GM12891 (cell line): ENCODE measurements at regions not wholly inside any gene's neighbourhood (a gene's known extent, or its start where the extent isn't known, plus 50 kb on each side); places are given as distances from the start of the nearest gene placed in this dataset.

Experiments used
- DNase-seq: peaks from one replicate; pipeline ENCODE4 v3.0.0; 2011; ENCODE audit warnings: low spot score; ENCODE audit not compliant: insufficient read length
- FAIRE-seq: peaks from 2 replicates; lab custom pipeline; 2011; peaks lifted over from hg19 to GRCh38; lab: Jason Lieb, UNC
- PAX5 ChIP-seq: IDR thresholded peaks from 2 replicates; pipeline ENCODE4 v1.6.1; 2011; ENCODE audit warnings: low read length, moderate library complexity, mild to moderate bottlenecking; ENCODE audit not compliant: insufficient read depth, severe bottlenecking
- POLR2A ChIP-seq: IDR thresholded peaks from 2 replicates; pipeline ENCODE4 v1.6.1; 2011; ENCODE audit warnings: low read depth, low read length, control low read depth
- POLR2AphosphoS5 ChIP-seq: IDR thresholded peaks from 2 replicates; pipeline ENCODE4 v1.6.1; 2011; ENCODE audit warnings: low read depth, low read length, control low read depth
- POU2F2 ChIP-seq: IDR thresholded peaks from 2 replicates; pipeline ENCODE4 v1.6.1; 2011; ENCODE audit warnings: low read depth, mild to moderate bottlenecking, control low read depth, low read length, moderate library complexity
- SPI1 ChIP-seq: IDR thresholded peaks from 2 replicates; pipeline ENCODE4 v1.6.1; 2011; ENCODE audit warnings: low read depth, low read length, control low read depth
- TAF1 ChIP-seq: IDR thresholded peaks from 2 replicates; pipeline ENCODE4 v1.6.1; 2011; ENCODE audit warnings: low read depth, low read length, control low read depth

DNA sequence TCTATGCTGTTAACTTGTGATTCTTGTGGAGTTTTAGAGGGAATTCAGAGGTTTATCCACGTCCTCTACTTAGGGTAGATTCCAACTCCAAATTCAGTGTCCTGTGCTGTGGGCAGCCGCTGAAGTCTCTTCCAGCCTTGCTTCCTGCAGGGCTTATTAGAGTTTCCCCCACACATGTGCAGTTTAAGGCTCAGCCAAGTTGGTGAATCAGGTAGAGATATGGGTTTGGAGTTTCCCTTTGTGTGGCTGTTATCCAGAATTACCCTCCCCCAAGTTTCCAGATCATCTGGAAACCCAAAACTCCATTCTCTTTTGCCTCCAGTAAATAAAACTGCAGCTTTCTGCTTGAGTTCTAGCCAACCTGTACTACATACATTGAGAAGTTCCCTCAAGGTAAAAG is 853.7 kb downstream of the GALC start:
- FAIRE-seq (no peak), DNase-seq (no peak)
- no peak for TF ChIP-seq POLR2A
- TF ChIP-seq PAX5 = no peak
- no peak for TF ChIP-seq POU2F2
- TF ChIP-seq TAF1 = no peak
- TF ChIP-seq POLR2AphosphoS5 = no peak
- no peak for TF ChIP-seq SPI1

DNA sequence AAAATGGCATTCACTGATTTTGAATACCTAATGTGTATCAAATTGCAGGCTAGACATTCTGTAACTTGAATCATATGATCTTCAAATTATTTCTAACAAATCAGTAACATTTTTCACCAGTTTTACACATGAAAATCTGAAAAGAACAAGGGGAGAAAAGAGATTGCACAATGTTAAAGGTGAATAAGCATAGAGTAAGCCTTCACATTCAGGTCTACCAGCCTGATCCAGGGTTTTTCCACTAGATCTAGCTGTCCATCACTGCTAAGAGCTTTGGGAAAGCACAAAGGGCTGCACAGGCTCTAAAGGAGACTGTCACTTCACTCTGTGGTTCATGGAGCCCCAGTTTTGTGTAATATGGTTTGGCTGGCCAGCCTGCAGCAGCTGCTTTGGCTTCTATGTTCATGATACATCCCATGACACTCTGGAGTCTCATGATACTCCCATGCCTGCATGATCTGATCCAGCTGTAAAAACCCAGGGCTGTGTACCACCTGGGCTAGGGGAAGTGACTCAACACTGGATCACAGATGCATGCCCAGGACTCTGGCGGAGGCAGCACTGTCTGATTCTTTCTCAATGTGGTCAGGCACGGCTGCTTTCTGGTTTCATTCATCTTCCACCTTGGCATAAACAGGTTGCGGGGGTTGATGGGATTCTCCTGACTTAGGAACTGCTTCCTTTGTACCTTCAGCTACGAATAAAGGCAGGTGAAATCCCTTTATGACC is 859.7 kb downstream of the GALC start:
- FAIRE-seq = no peak
- TF ChIP-seq TAF1 = no peak
- no peak for TF ChIP-seq PAX5
- TF ChIP-seq POLR2A = no peak
- TF ChIP-seq POLR2AphosphoS5 = no peak
- TF ChIP-seq POU2F2 = no peak
- TF ChIP-seq SPI1 = no peak
- DNase-seq = no peak

DNA sequence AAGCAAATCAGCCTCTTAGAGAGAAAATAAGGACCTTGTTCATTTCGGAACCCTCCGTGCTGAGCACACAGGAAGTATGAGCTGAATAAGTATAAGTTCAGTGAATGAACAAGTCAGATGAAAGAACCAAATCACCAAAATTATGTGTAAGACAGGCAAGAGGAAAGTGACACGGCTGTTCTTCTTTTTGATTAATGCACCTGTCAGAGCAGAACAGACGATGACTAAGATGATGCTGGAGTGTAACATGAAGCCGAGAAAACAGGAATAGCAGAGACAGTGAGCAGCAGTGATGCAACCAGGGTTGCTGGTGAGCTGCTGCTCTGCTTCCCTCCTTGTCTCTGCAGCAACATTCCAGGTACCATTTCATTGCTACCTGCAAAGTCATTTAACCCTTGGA is 861.1 kb downstream of the GALC start:
- DNase-seq = no peak
- TF ChIP-seq POU2F2 = no peak
- no peak for TF ChIP-seq PAX5
- no peak for TF ChIP-seq POLR2AphosphoS5
- no peak for TF ChIP-seq SPI1
- no peak for TF ChIP-seq TAF1
- TF ChIP-seq POLR2A = no peak
- no peak for FAIRE-seq

DNA sequence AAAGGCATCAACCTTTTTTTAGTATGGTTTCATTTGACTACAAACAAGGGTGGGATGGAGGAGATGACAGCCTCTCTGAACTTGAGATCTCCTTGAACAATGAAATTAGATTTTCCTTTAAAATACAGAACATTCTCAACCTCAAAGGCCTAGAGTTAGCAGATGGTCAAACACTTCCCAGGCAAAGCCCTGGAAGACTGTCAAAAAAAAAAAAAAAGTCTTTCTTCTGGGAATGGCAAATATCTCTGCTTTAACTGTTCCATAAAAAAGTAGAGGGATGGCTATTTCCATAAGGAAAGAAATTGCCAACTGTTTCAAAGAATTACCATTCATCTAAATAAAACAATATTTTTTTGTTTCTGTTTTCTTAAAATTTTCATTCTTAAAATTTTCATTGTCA is 870.8 kb downstream of the GALC start:
- TF ChIP-seq POU2F2 = no peak
- TF ChIP-seq POLR2A = no peak
- no peak for TF ChIP-seq POLR2AphosphoS5
- no peak for TF ChIP-seq PAX5
- no peak for TF ChIP-seq SPI1
- TF ChIP-seq TAF1 = no peak
- DNase-seq (no peak), FAIRE-seq (no peak)

DNA sequence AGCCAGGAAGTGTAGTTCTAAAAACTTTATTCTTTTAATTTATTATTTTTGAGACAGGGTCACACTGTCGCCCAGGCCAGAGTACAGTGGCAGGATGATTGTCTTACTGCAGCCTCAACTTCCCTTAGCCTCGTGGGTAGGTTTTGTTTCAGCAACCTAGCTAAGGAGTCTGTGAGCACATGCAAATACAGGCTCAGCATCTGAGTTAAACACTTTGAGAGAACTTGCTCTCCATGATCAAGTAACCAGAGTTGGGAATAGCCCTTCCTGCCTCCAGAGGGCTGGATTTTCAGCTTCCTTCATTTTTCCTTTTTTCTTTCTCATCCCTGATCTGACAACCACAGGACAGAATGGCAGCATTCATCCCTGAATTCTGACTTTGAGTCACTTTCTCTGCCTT is 871.3 kb downstream of the GALC start:
- TF ChIP-seq TAF1 = no peak
- TF ChIP-seq POLR2AphosphoS5 = no peak
- no peak for TF ChIP-seq PAX5
- DNase-seq (no peak), FAIRE-seq (no peak)

DNA sequence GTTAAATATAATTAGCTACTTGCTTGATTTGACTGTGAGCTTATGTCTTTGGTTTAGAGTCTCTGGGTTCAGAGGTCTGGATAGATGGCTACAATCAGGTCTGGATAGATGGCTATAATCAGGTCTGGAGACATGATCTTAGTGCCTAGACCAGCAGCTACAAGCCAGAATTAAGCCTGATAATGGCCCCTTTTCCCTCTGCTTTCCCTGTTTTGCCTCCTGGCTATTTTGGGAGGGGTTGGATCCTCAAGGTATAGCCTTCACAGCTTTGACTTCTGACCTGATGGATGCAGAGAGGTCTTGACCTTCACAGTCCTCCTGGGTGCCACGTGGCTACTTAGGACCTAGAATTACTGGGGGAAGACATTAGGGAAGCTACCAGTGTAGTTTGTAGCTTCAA is 877.7 kb downstream of the GALC start:
- DNase-seq (no peak), FAIRE-seq (no peak)
- TF ChIP-seq POLR2A (no peak), POLR2AphosphoS5 (no peak), TAF1 (no peak), SPI1 (no peak), POU2F2 (no peak), PAX5 (no peak)

DNA sequence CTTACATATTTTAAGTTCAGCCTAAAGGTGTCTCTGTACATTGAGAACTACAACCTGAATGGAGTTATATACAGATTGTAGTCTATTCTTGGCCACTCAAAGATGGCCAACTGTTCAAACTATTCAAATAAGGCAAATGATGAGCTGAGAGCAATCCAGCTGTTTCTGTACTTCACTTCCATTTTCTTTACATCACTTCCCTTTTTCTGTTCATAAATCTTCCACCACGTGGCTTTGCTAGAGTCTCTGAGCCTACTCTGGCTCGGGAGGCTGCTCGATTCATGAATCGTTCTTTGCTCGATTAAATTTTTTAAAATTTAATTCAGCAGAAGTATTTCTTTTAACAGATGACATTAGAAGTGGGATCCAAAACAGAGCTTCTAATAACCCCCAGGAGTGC is 879.7 kb downstream of the GALC start:
- TF ChIP-seq TAF1 (no peak), SPI1 (peak; percentile 57)
- DNase-seq (no peak), FAIRE-seq (no peak)

DNA sequence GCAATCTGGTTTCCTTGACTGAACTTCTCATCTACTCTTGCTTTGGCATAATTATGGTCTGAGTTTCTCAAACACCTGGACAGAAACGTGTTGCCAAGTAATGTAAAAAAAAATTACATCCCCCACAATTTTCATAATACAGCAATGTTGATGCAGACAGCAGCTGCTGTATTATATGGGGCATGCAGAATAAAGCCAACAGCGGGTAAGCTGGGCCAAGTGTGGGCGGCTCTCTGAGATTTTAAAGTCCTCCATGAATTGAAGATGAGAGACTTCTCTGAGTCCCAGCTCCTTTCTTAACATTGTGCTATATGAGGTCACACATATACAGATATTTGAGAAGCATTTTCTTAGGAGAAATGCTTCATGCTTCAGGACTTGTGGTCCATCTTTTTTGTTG is 881.2 kb downstream of the GALC start:
- TF ChIP-seq PAX5 (no peak), TAF1 (no peak), POLR2AphosphoS5 (no peak), POU2F2 (no peak), SPI1 (no peak), POLR2A (no peak)
- DNase-seq (no peak), FAIRE-seq (no peak)

DNA sequence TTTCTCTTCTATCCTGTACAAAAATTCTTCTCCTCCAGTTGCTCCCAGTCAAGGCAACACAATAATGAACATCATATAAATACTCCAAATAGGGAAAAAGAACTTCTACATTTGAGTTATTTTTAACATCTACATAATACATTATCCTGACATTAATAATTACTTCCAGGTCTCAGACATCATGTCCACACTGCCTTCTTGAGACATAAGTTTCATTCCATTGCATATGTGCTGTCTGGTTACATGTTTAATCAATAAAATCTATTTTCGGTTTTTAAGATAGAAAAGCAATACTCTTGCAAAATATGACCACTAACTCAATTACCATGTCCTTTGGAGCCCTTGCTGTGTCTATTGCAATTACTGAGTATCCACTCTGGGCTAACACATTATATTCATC is 881.9 kb downstream of the GALC start:
- DNase-seq (no peak), FAIRE-seq (no peak)
- no peak for TF ChIP-seq TAF1
- TF ChIP-seq PAX5 = no peak
- TF ChIP-seq POLR2A = no peak
- TF ChIP-seq SPI1 = no peak
- no peak for TF ChIP-seq POU2F2
- no peak for TF ChIP-seq POLR2AphosphoS5

DNA sequence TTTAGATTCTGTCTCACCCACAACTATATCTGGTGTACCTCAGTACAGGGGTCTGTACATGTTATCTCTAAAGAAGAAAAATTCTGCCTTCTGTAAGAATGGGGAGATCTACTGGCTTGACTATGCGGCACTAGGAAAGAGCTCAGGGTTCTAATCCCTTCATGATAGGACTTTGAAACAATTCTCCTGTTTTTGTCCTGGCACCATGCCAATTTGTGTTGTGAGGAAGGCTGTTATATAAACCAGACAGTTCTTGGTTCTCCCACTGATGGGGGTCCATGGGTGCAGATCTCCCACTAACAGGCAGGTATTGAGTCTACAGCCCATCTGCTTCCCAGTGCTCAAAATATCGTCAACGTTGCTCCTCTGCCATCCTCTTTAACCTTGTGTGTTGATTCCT is 883.7 kb downstream of the GALC start:
- FAIRE-seq (no peak), DNase-seq (no peak)
- TF ChIP-seq POLR2A (no peak), POLR2AphosphoS5 (no peak), SPI1 (no peak), POU2F2 (no peak), TAF1 (no peak), PAX5 (no peak)

DNA sequence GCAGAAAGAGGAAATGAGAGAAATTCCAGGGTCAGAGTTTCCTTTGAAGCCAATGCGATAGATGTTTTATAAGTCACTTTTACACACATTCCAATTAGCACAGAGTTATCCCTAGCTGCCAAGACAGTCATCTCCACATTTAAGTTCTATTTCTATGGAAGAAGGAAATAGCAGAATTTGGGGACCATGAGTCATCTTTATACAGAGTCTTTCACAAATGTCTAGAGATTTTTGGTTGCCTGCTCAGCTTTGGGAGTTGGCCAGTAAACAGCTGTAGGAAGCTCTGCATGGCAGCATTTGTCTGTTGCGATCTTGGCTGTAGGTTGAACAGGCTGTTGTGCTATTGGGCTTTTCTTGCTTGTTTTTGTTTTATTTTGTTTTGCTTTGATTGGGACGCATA is 884.3 kb downstream of the GALC start:
- TF ChIP-seq POLR2A (no peak), TAF1 (no peak), PAX5 (no peak), POLR2AphosphoS5 (no peak), POU2F2 (no peak)
- DNase-seq (no peak), FAIRE-seq (no peak)

DNA sequence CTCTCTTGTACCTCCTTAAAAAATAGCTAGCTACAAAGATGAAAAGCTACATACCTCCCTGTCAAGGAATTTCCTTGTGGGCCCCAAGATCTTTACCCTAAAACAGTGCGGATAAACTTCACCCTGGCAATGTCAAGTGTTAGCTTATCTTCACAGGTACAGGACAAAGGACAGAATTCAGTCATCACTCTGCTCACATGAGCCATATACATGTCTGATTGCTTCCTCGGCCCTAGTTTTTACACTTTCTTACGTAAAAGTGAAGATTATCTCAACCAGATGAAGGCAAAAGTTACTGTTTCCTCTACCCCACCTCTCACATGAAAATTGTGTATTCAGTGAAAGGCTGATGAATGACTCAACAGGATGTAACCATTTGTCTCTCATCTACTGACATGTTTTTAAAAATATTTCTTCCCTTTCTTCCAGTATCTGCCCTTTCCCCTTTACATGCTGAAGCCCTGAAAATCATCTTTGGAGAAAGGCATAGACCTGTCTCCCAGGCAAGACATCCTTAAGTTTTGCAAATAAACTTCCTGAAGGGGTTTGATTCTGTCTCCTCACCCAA is 890.1 kb downstream of the GALC start:
- FAIRE-seq (no peak), DNase-seq (no peak)
- TF ChIP-seq POLR2A (no peak), SPI1 (no peak), TAF1 (no peak), POLR2AphosphoS5 (no peak), POU2F2 (no peak), PAX5 (no peak)
